Testis (tissue), 2 donors: ENCODE measurements at regions not wholly inside any gene's neighbourhood (a gene's known extent, or its start where the extent isn't known, plus 50 kb on each side); places are given as distances from the start of the nearest gene placed in this dataset.

Experiments
- DNase-seq: peaks from one replicate; pipeline ENCODE4 v3.0.0-alpha.2; 2019
- H3K27ac ChIP-seq, 2 donors: fragments of 200-600 bp; sonication (generic); one replicate each; pipeline ENCODE4 v1.5.1; 2019
- H3K27me3 ChIP-seq: fragments of 200-600 bp; sonication (generic); one replicate; pipeline ENCODE4 v1.5.1; 2019
- H3K36me3 ChIP-seq: fragments of 200-600 bp; sonication (generic); one replicate; pipeline ENCODE4 v1.5.1; 2017; ENCODE audit warnings: low read depth; ENCODE audit errors: missing control alignments
- H3K4me1 ChIP-seq: fragments of 200-600 bp; sonication (generic); one replicate; pipeline ENCODE4 v1.5.1; 2019
- H3K4me3 ChIP-seq, 2 donors: fragments of 200-600 bp; sonication (generic); one replicate each; pipeline ENCODE4 v1.5.1; 2017 to 2019
- H3K9me3 ChIP-seq: fragments of 200-600 bp; sonication (generic); one replicate; pipeline ENCODE4 v1.5.1; 2017
- POLR2A ChIP-seq: fragments of 450-650 bp; IDR thresholded peaks from one replicate; pipeline ENCODE4 v1.6.1; 2017; ENCODE audit warnings: antibody characterized with exemption, mild to moderate bottlenecking, moderate library complexity
- WGBS, 2 donors: methylation state at CpG; one replicate each; pipeline ENCODE4 v1.1.5; 2018; 5-methylcytosine and 5-hydroxymethylcytosine counted together
- intact Hi-C: fragments of 100-400 bp; cut with DNase I; formaldehyde crosslinking; loops from one replicate; pipeline ENCODE4 v1.15.1; 2023; ENCODE audit warnings: low total_unique reads
- TF ChIP-seq, protein P1 (sequence below), 3 experiments: fragments of 450-650 bp in 2 of 3; fragments of 200-600 bp in 1 of 3; sonication (generic) in 1 of 3; IDR thresholded peaks; one replicate each; pipeline ENCODE4 v1.5.1; 2016 to 2019; ENCODE audit warnings: antibody characterized with exemption in 3 of 3, mild to moderate bottlenecking in 2 of 3, moderate library complexity in 1 of 3

DNA sequence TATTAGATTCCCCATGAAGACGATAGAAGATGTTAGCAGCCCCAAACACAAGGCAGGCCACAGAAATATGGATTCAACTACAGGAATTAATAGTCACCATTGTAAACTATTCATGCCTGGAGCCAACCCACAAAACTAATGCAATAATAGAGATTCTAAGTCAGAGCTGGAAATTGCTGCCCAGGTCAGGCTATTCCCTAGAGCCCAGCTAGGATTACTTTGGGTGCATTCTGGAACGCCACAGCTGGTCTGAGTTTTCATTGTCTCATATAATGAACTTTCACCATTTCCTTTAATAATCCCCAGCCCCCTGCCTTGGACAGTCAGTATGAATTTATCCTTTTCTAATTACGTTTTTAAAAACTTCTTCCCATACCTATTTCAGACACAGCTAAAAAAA is 252.6 kb downstream of the PAPSS1 start:
- Histone ChIP-seq H3K9me3 (no peaks in the 10 kb centered on the region), H3K27me3 (no peaks in the 10 kb centered on the region), H3K4me3 (no peak overlapping the region), H3K27ac (no peak overlapping the region), H3K36me3 (no peaks in the 10 kb centered on the region), H3K4me1 (no peaks in the 10 kb centered on the region)
- WGBS, 2 donors: 84 to 91% methylated on average over 3 of the region's 3 CpGs
- no peak for DNase-seq
- TF ChIP-seq, protein P1, sequence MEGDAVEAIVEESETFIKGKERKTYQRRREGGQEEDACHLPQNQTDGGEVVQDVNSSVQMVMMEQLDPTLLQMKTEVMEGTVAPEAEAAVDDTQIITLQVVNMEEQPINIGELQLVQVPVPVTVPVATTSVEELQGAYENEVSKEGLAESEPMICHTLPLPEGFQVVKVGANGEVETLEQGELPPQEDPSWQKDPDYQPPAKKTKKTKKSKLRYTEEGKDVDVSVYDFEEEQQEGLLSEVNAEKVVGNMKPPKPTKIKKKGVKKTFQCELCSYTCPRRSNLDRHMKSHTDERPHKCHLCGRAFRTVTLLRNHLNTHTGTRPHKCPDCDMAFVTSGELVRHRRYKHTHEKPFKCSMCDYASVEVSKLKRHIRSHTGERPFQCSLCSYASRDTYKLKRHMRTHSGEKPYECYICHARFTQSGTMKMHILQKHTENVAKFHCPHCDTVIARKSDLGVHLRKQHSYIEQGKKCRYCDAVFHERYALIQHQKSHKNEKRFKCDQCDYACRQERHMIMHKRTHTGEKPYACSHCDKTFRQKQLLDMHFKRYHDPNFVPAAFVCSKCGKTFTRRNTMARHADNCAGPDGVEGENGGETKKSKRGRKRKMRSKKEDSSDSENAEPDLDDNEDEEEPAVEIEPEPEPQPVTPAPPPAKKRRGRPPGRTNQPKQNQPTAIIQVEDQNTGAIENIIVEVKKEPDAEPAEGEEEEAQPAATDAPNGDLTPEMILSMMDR (IDR thresholded peaks at IDR 0.05): no peak
- TF ChIP-seq POLR2A: no peak
- intact Hi-C loops: no loop called here

DNA sequence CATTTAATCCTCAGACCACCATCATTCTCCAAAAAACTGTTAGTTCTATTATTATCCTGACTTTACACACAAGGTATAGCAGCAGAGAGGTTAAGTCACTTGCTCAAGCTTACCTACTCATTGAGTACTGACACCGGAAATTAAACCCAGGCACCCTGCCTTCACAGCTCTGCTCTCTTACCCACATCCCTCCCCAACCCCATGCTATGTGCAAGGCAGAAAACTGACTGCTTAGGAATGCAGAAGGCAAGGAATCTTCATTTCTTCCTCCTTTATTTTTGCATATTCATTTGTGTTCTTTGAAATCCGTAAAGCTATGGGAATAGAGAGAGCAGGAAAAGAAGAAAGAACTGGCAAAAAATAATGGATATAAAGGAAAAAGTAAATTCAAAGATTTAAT is 261.8 kb downstream of the PAPSS1 start:
- Histone ChIP-seq H3K27ac (no peak overlapping the region), H3K4me3 (no peak overlapping the region), H3K36me3 (no peaks in the 10 kb centered on the region), H3K27me3 (no peaks in the 10 kb centered on the region), H3K9me3 (no peaks in the 10 kb centered on the region), H3K4me1 (no peaks in the 10 kb centered on the region)
- no peak for DNase-seq
- no peak for TF ChIP-seq POLR2A
- TF ChIP-seq, protein P1 (IDR thresholded peaks at IDR 0.05): no peak
- intact Hi-C loops: no loop called here
- 89 to 90% methylated on average over 2 of the region's 2 CpGs for WGBS, 2 donors

DNA sequence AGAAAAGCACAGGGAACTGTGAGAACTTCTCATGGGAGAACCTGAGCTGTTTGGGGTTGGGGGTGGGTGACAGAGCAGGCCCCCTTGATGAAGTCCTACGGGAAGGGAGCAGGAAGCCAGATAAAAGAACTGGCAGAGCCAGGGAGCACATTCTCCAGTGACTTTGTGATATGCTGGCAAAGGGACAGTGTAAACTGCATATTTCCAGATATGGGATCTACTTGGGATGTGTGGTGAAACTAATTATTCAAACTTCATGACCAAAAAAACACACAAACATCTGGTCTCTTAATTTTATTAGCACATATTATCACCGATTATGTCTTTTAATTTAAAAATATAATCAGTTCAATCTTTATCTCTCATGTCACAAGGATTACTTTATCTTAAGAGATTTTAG is 266.0 kb downstream of the PAPSS1 start:
- no peak overlapping the region for H3K27ac ChIP-seq
- no peaks in the 10 kb centered on the region for H3K27me3 ChIP-seq
- no peak for DNase-seq
- no peaks in the 10 kb centered on the region for H3K4me1 ChIP-seq
- 41 to 54% methylated on average over 2 of the region's 2 CpGs for WGBS, 2 donors
- H3K36me3 ChIP-seq: no peaks in the 10 kb centered on the region
- H3K4me3 ChIP-seq: no peak overlapping the region
- intact Hi-C loops: no loop called here
- TF ChIP-seq, protein P1 (IDR thresholded peaks at IDR 0.05): no peak
- no peak for TF ChIP-seq POLR2A
- no peaks in the 10 kb centered on the region for H3K9me3 ChIP-seq

DNA sequence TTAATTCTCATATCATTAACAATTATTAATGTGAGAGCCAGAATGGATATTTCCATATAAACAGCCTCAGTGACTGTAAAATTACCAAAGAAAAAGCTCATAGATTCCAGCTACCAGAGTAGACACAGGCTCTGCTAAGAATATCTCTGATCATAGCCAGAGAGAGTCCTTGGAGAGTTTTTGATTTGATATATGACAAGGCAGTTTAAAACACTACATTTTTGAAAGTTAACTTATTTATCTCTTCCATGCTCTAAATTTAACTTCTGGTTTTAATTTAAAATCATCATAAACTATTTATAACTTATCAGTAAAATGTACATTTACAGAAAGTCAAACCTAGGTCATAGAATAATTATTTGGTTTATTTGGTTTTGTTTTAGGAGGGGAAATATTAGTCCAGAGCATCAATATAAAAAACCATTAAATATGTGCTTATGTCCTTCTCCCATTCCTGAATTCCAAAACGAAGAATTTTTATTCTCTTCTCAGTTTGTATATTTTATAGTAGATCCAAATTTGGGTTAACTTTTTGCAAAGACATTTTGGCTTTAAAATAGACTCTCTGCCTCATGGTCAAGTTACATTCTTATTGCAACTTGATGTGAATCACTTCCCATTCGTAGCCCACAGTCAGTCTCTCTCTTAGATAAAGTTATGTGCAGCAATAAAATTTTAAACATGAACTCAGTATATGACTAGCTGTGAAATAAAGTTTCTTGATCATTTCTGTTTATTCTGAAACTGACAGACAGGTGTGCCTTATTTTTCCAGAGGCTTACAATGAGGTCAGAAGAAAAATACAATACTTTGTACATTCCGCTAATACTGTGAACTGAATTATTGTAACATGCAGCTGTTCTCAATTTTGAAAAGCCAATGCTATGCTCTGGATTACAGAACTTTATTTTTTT is 267.1 kb downstream of the PAPSS1 start:
- Histone ChIP-seq H3K9me3 (no peaks in the 10 kb centered on the region), H3K4me1 (no peaks in the 10 kb centered on the region), H3K36me3 (no peaks in the 10 kb centered on the region), H3K27ac (no peak overlapping the region), H3K27me3 (no peaks in the 10 kb centered on the region), H3K4me3 (no peak overlapping the region)
- intact Hi-C loops: no loop called here
- TF ChIP-seq, protein P1 (IDR thresholded peaks at IDR 0.05): no peak
- no peak for TF ChIP-seq POLR2A
- no peak for DNase-seq
- 50 to 55% methylated on average over 3 of the region's 3 CpGs for WGBS, 2 donors
